BJ (cell line): ENCODE measurements at regions not wholly inside any gene's neighbourhood (a gene's known extent, or its start where the extent isn't known, plus 50 kb on each side); places are given as distances from the start of the nearest gene placed in this dataset.

Source experiments
- CTCF ChIA-PET: fragments of 350-600 bp; formaldehyde crosslinking; extraction: SDS; loops from one replicate; lab custom pipeline; 2021; ENCODE audit warnings: antibody characterized with exemption, inconsistent platforms; lab: Yijun Ruan, JAX
- POLR2A ChIA-PET: fragments of 300-600 bp; sonication (Branson Sonifier 250); formaldehyde crosslinking; extraction: SDS; loops from one replicate; lab custom pipeline; 2021; ENCODE audit warnings: antibody characterized with exemption; lab: Charles Lee
- DNase-seq: peaks from one replicate; pipeline ENCODE4 v3.0.0-alpha.2; 2011; ENCODE audit warnings: low read depth
- H3K27me3 ChIP-seq: 2 replicates; pipeline ENCODE4 v1.6.0; 2011; ENCODE audit warnings: low read length; ENCODE audit not compliant: control insufficient read depth, insufficient read depth
- H3K36me3 ChIP-seq: 2 replicates; pipeline ENCODE4 v1.5.1; 2011; ENCODE audit warnings: low read length; ENCODE audit not compliant: control insufficient read depth, insufficient read depth
- H3K4me3 ChIP-seq: 2 replicates; pipeline ENCODE4 v1.5.1; 2011; ENCODE audit warnings: low read depth, mild to moderate bottlenecking, control low read depth, low read length
- TF ChIP-seq, protein P1 (sequence below): IDR thresholded peaks from 2 replicates; pipeline ENCODE4 v1.5.1; 2011; ENCODE audit warnings: low read depth, mild to moderate bottlenecking, control low read depth, inconsistent platforms, low read length, moderate library complexity; ENCODE audit not compliant: insufficient read depth

DNA sequence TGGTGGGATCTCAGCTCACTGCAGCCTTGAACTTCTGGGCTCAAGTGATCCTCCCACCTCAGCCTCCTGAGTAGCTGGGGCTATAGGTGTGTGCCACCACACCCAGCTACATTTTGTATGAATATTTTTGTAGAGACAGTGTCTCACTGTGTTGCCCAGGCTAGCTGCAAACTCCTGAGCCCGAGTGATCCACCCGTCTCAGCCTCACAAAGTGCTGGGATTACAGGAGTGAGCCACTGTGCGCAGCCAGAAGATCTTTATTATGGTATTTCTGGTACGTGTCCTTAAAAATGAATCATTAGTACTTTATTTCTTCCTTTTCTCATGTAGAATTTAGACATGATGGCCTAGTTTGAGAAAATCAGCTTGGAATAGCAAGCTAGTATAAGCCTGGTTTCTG lies 153.3 kb downstream of the BCHE start:
- ChIA-PET POLR2A (no interaction called here), CTCF (no interaction called here)
- H3K27me3 ChIP-seq: no peaks in the 10 kb centered on the region
- no peaks in the 10 kb centered on the region for H3K36me3 ChIP-seq
- DNase-seq: no peak
- TF ChIP-seq, protein P1, sequence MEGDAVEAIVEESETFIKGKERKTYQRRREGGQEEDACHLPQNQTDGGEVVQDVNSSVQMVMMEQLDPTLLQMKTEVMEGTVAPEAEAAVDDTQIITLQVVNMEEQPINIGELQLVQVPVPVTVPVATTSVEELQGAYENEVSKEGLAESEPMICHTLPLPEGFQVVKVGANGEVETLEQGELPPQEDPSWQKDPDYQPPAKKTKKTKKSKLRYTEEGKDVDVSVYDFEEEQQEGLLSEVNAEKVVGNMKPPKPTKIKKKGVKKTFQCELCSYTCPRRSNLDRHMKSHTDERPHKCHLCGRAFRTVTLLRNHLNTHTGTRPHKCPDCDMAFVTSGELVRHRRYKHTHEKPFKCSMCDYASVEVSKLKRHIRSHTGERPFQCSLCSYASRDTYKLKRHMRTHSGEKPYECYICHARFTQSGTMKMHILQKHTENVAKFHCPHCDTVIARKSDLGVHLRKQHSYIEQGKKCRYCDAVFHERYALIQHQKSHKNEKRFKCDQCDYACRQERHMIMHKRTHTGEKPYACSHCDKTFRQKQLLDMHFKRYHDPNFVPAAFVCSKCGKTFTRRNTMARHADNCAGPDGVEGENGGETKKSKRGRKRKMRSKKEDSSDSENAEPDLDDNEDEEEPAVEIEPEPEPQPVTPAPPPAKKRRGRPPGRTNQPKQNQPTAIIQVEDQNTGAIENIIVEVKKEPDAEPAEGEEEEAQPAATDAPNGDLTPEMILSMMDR: no peak
- no peak overlapping the region for H3K4me3 ChIP-seq

DNA sequence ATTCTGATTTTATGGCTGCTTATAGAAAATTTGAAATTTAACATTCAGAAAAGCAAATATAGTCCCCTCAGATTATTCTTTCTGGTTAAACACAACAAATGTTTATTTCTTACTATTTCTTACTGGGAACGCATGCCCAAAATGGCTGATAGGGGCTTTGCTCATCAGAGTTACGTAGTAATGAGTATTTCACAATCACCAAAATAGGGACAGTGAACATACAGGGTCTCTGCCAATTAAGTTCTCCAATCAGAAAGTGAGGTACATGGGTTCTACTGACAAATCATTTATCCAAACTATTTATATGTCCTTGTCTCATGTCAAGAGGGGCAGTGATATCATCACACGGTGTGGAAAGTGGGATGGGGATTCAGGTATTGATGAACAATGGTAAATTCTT lies 154.5 kb downstream of the BCHE start:
- Histone ChIP-seq H3K36me3 (no peaks in the 10 kb centered on the region), H3K27me3 (no peaks in the 10 kb centered on the region), H3K4me3 (no peak overlapping the region)
- DNase-seq: no peak
- ChIA-PET POLR2A (no interaction called here), CTCF (no interaction called here)
- TF ChIP-seq, protein P1: no peak

DNA sequence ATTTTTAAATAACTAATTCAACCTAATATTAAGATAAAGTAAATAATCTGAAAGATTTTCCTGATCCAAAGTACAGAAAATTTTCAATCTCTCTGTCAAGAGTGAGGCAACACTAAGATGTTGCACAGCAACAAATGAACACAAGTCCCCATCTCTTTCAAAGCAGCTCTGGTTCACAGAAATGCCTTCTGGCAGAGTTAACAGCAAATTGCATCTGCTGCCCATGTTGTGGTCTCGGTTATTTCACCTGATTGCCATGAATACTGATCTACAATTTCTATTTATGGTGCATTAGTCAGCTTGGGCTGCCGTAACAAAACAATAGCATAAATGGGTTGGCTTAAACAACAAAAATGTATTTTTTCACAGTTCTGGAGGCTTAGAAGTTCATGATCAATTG lies 167.3 kb downstream of the BCHE start:
- CTCF ChIA-PET: no interaction called here
- no peak for DNase-seq
- Histone ChIP-seq H3K36me3 (no peaks in the 10 kb centered on the region), H3K27me3 (no peaks in the 10 kb centered on the region), H3K4me3 (no peak overlapping the region)
- TF ChIP-seq, protein P1: no peak
- POLR2A ChIA-PET: no interaction called here

DNA sequence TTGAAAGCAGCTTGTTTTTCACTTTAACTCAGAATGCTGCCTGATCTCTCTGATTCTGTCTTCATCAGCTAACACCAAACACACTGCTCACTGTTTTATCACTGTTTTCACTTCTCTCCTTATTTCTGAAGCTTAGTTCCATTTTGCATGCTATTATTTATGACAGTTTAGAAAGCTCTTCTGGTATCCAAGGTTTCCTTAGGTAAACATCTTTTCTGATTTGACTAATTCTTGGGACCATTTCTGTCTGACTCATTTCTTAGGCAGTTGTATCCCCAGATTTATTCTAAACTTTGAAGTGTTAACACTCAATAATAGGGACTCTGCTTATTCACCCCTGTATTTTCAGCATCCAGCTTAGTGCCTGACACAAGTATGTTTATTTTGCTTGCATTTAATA lies 167.7 kb downstream of the BCHE start:
- no peaks in the 10 kb centered on the region for H3K27me3 ChIP-seq
- TF ChIP-seq, protein P1: no peak
- DNase-seq: no peak
- H3K4me3 ChIP-seq: no peak overlapping the region
- ChIA-PET POLR2A (no interaction called here), CTCF (no interaction called here)
- no peaks in the 10 kb centered on the region for H3K36me3 ChIP-seq

DNA sequence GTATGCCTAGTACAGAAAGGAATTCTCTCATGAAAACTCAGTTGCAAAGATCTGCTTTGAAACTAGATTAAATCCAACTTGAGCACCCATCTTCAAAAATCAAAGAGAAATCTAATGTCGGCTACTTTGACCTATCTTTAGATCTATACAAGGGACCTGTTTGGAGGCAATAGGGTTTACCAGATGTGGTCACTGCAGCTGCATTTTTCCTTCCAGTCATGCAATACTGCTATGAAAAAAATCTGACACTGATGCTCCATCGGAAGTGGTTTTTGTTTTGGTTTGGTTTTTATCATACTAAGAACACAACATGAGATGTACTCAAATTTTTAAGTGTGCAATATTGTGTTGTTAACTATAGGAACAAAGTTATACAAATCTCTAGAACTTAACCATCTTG lies 169.5 kb downstream of the BCHE start:
- ChIA-PET CTCF (no interaction called here), POLR2A (no interaction called here)
- Histone ChIP-seq H3K4me3 (no peak overlapping the region), H3K27me3 (no peaks in the 10 kb centered on the region), H3K36me3 (no peaks in the 10 kb centered on the region)
- TF ChIP-seq, protein P1: no peak
- DNase-seq: no peak
